HepG2 (cell line): ENCODE measurements at regions not wholly inside any gene's neighbourhood (a gene's known extent, or its start where the extent isn't known, plus 50 kb on each side); places are given as distances from the start of the nearest gene placed in this dataset.

ENCODE experiments used
- ATAC-seq: fragments of 200-7000 bp; cut with Tn5 transposase; 3 replicates; pipeline ENCODE4 v1.9.1; 2020; ENCODE audit warnings: mild to moderate bottlenecking, moderate library complexity
- BruUV-seq: library from RNA; stranded (reverse); fragments of 400-500 nt; replicated peaks from 2 replicates; lab custom pipeline; 2021; lab: Mats Ljungman, UMichigan
- CTCF ChIA-PET: fragments of 300-600 bp; formaldehyde crosslinking; extraction: SDS; loops from one replicate; lab custom pipeline; 2021; ENCODE audit warnings: low total read pairs, inconsistent platforms, low intra/inter-chr PET ratio; lab: Yijun Ruan, JAX
- POLR2A ChIA-PET: fragments of 350-600 bp; sonication (Branson Sonifier 250); formaldehyde crosslinking; loops from one replicate; lab custom pipeline; 2020; ENCODE audit warnings: antibody characterized with exemption, inconsistent platforms; lab: Yijun Ruan, JAX
- DNase-seq: peaks from one replicate; pipeline ENCODE4 v3.0.0-alpha.2; 2015; ENCODE audit warnings: low spot score
- FAIRE-seq: peaks from 3 replicates; lab custom pipeline; 2011; peaks lifted over from hg19 to GRCh38; lab: Jason Lieb, UNC
- H2AFZ ChIP-seq: one replicate; pipeline ENCODE4 v1.6.1; 2011; ENCODE audit warnings: low read length, inconsistent platforms
- H3K27ac ChIP-seq: fragments of 300-600 bp; 3 replicates; pipeline ENCODE4 v1.8.0; 2011; ENCODE audit warnings: mixed run types, mild to moderate bottlenecking, mixed read lengths, low read length, inconsistent platforms; ENCODE audit not compliant: insufficient read depth; ENCODE audit errors: extremely low read length
- H3K27me3 ChIP-seq, 2 experiments: fragments of 200-600 bp in 1 of 2; 2 replicates in 1 of 2; 3 replicates in 1 of 2; pipeline versions ENCODE4 v1.6.0 to v1.8.0; 2011; ENCODE audit warnings: low read length in 2 of 2, mild to moderate bottlenecking in 2 of 2, moderate library complexity in 2 of 2, inconsistent platforms in 1 of 2; ENCODE audit not compliant: insufficient read depth in 2 of 2, control insufficient read depth in 1 of 2
- H3K36me3 ChIP-seq, 2 experiments: fragments of 200-600 bp in 1 of 2; replicated peaks in 1 of 2; 2 replicates in 1 of 2; 3 replicates in 1 of 2; pipeline versions ENCODE4 v1.5.1 to v1.8.0; 2011; ENCODE audit warnings: low read length in 2 of 2, inconsistent platforms in 1 of 2; ENCODE audit not compliant: insufficient read depth in 2 of 2, control insufficient read depth in 1 of 2
- H3K4me1 ChIP-seq: 2 replicates; pipeline ENCODE4 v1.5.1; 2012; ENCODE audit warnings: low read length, inconsistent platforms; ENCODE audit not compliant: insufficient read depth
- H3K4me2 ChIP-seq: 2 replicates; pipeline ENCODE4 v1.6.0; 2011; ENCODE audit warnings: low read depth, low read length, inconsistent platforms
- H3K4me3 ChIP-seq, 3 experiments: fragments of 200-600 bp in 1 of 3; sonication (generic), shearing (Covaris generic) in 1 of 3; replicated peaks in 1 of 3; 2 replicates each; pipeline ENCODE4 v1.5.1; 2011 to 2016; ENCODE audit warnings: low read length in 3 of 3, inconsistent platforms in 2 of 3, low read depth in 2 of 3, mild to moderate bottlenecking in 2 of 3, control low read depth in 1 of 3, mixed read lengths in 1 of 3; ENCODE audit not compliant: insufficient read depth in 1 of 3
- H3K79me2 ChIP-seq: one replicate; pipeline ENCODE4 v1.6.1; 2011; ENCODE audit warnings: low read length, inconsistent platforms; ENCODE audit not compliant: insufficient read depth
- H3K9ac ChIP-seq: 2 replicates; pipeline ENCODE4 v1.6.0; 2011; ENCODE audit warnings: mild to moderate bottlenecking, low read depth, low read length, inconsistent platforms; ENCODE audit not compliant: insufficient read depth
- H3K9me3 ChIP-seq: 2 replicates; pipeline ENCODE4 v1.5.1; 2012; ENCODE audit warnings: mild to moderate bottlenecking, low read length
- H4K20me1 ChIP-seq: 2 replicates; pipeline ENCODE4 v1.6.0; 2011; ENCODE audit warnings: inconsistent platforms, mild to moderate bottlenecking, low read length, moderate library complexity; ENCODE audit not compliant: insufficient read depth
- CCAR2 ChIP-seq: fragments of 200-400 bp; formaldehyde crosslinking; optimal IDR thresholded peaks from 2 replicates; pipeline ENCODE3; 2018; ENCODE audit warnings: low read depth, mild to moderate bottlenecking, low read length, moderate library complexity
- KDM2A ChIP-seq: sonication (generic); formaldehyde crosslinking; IDR thresholded peaks from 2 replicates; pipeline ENCODE4 v1.4.0; 2020; ENCODE audit warnings: low read depth, missing genetic modification reagents, borderline replicate concordance
- MAFF ChIP-seq: IDR thresholded peaks from 2 replicates; pipeline ENCODE4 v1.6.1; 2011; ENCODE audit warnings: low read depth, low read length, improper control_type of control experiment
- MAFK ChIP-seq, 2 experiments: IDR thresholded peaks in 1 of 2; conservative IDR thresholded peaks in 1 of 2; 2 replicates each; pipeline ENCODE4 v1.6.1; 2011; ENCODE audit warnings: improper control_type of control experiment in 2 of 2, low read length in 2 of 2
- POLR2G ChIP-seq: fragments of 200-400 bp; formaldehyde crosslinking; IDR thresholded peaks from 2 replicates; pipeline ENCODE4 v1.6.1; 2018; ENCODE audit warnings: mild to moderate bottlenecking, low read depth, low read length, moderate library complexity
- RORA ChIP-seq: sonication (generic); formaldehyde crosslinking; IDR thresholded peaks from 2 replicates; pipeline ENCODE4 v1.5.0; 2020; ENCODE audit warnings: mild to moderate bottlenecking, missing genetic modification reagents, moderate library complexity
- ZBTB20 ChIP-seq: sonication (generic); formaldehyde crosslinking; IDR thresholded peaks from 2 replicates; pipeline ENCODE4 v1.8.1; 2023; ENCODE audit warnings: missing genetic modification reagents, low read depth, mild to moderate bottlenecking, borderline replicate concordance
- ZNF446 ChIP-seq: sonication (generic); formaldehyde crosslinking; IDR thresholded peaks from 2 replicates; pipeline ENCODE4 v1.5.0; 2020; ENCODE audit warnings: mild to moderate bottlenecking, missing genetic modification reagents
- ZNF557 ChIP-seq: sonication (generic); formaldehyde crosslinking; IDR thresholded peaks from 2 replicates; pipeline ENCODE4 v1.4.0; 2020; ENCODE audit warnings: missing genetic modification reagents
- WGBS: methylation state at CpG from one replicate; pipeline ENCODE4 v1.1.6; 2017; ENCODE audit warnings: low lambda C conversion rate; 5-methylcytosine and 5-hydroxymethylcytosine counted together
- in situ Hi-C: cut with HindIII; loops from 2 replicates; pipeline ENCODE4 v1.10.0; 2017; ENCODE audit warnings: low pct_unique_long_range_greater_than_20kb; ENCODE audit not compliant: extremely low pct_ligation_motif_present
- intact Hi-C: fragments of 100-400 bp; cut with micrococcal nuclease; formaldehyde crosslinking; loops from one replicate; pipeline ENCODE4 v1.10.0; 2022; ENCODE audit not compliant: unreplicated experiment

- ChIA-PET POLR2A (no interaction called here), CTCF (no interaction called here)
- Histone ChIP-seq H3K36me3 (no peaks in the 10 kb centered on the region), H4K20me1 (no peaks in the 10 kb centered on the region), H3K4me1 (no peaks in the 10 kb centered on the region), H3K4me3 (no peak overlapping the region), H2AFZ (no peak overlapping the region), H3K27ac (no peak overlapping the region), H3K4me2 (no peak overlapping the region), H3K9me3 (no peaks in the 10 kb centered on the region), H3K27me3 (no peaks in the 10 kb centered on the region), H3K9ac (no peak overlapping the region), H3K79me2 (no peaks in the 10 kb centered on the region)
- intact Hi-C loops (no loop called here), in situ Hi-C loops (no loop called here)
- BruUV-seq: no TSS peak
- TF ChIP-seq ZBTB20 (CRISPR knock-in tag) (no peak), ZNF446 (no peak), CCAR2 (no peak), MAFF (peak; percentile 97), MAFK (conservative IDR thresholded peaks at IDR 0.05 in 1 of 2, IDR thresholded peaks at IDR 0.05 in 1 of 2; ENCODE audit: low read length in 2 of 2) (peak; percentile 94 to 98), KDM2A (no peak), POLR2G (no peak), ZNF557 (no peak)
- DNase-seq (no peak), ATAC-seq (no peak), FAIRE-seq (no peak)
Measured at GRCh38 chr11:91091563-91091962, 868.7 kb upstream of the CHORDC1 start.

DNA sequence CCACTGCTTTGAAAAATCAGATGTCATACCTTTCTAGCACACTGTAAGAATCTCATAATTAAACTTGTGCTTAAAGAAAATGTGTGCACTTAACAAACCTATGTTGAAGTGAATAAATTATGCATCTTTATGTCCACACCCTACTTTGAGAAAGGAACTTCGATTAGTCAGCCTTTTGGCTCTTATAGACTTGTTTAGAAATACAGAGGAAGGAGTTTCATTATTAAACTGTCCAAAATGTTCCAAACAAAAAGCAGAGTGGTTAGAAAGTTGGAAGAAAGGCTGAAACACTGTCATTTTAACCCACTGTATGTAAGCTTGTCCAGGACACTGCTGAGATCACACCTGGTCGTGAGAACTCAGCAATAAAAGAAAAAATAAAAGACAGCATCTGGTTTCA is 863.2 kb upstream of the CHORDC1 start:
- no peaks in the 10 kb centered on the region for H3K4me1 ChIP-seq
- no peaks in the 10 kb centered on the region for H3K79me2 ChIP-seq
- no peak overlapping the region for H3K27ac ChIP-seq
- no peak for ATAC-seq
- no peak overlapping the region for H2AFZ ChIP-seq
- no peak for TF ChIP-seq RORA (CRISPR knock-in tag)
- TF ChIP-seq, all 625 proteins: peak for 0
- ChIA-PET POLR2A (no interaction called here), CTCF (no interaction called here)
- BruUV-seq: no TSS peak
- H3K4me2 ChIP-seq: no peak overlapping the region
- WGBS: 0% methylated on average over 2 of the region's 2 CpGs
- FAIRE-seq: no peak
- H4K20me1 ChIP-seq: no peaks in the 10 kb centered on the region
- no peak for DNase-seq
- no peak overlapping the region for H3K9ac ChIP-seq
- no peaks in the 10 kb centered on the region for H3K9me3 ChIP-seq
- no peaks in the 10 kb centered on the region for H3K27me3 ChIP-seq
- intact Hi-C loops (no loop called here), in situ Hi-C loops (no loop called here)
- H3K4me3 ChIP-seq: no peak overlapping the region
- H3K36me3 ChIP-seq: no peaks in the 10 kb centered on the region
